ENCODE measurements at regions not wholly inside any gene's neighbourhood (a gene's known extent, or its start where the extent isn't known, plus 50 kb on each side); places are given as distances from the start of the nearest gene placed in this dataset.

GRCh38 chr6:134684423-134684795 lies 265.5 kb downstream of the ALDH8A1 start:
- TF ChIP-seq CTCF (conservative IDR thresholded peaks at IDR 0.05 in 1 of 2, IDR thresholded peaks at IDR 0.05 in 1 of 2; ENCODE audit: low read depth in 1 of 2, low read length in 2 of 2) (no peak), EZH2 (IDR thresholded peaks at IDR 0.05; ENCODE audit: low read length, missing control alignments) (no peak)
